ENCODE measurements at regions not wholly inside any gene's neighbourhood (a gene's known extent, or its start where the extent isn't known, plus 50 kb on each side); places are given as distances from the start of the nearest gene placed in this dataset.
A peak's percentile ranks its signal among the peaks of the same experiment; 100 is the strongest.

DNA sequence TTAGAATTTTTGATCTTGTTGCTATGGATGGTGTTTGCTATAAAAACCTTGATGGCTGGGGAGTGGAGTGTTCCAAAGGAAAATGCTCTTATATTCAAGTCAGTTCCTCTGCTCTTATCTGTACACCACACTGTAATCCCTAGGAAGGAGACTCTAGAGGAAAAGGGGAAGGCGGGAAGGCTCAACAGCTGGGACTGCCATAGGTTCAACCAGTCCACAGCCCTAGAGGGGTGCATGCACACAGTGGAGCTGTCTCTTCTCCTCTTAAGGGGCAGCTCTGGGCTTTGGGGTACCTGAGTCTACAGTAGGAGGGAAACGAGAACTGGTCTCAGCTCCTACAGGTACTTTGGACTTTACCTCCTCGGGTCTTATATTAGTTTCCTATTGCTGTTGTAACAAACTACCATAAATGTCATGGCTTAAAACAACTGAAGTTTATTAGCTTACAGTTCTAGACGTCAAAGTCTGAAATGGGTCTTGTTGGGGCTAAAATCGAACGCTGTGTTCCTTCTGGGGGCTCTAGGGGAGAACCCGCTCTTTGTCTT lies 77.2 kb upstream of the ZBED5 start:
- no peaks in the 10 kb centered on the region for H3K36me3 ChIP-seq (ENCODE audit: insufficient read depth, low read length)
- DNase-seq = no peak
- no peak overlapping the region for H2AFZ ChIP-seq (ENCODE audit: low read depth, low read length)
- H4K20me1 ChIP-seq (ENCODE audit: insufficient read depth, low read length) = no peaks in the 10 kb centered on the region
- H3K27ac ChIP-seq (ENCODE audit: low read length) = no peak overlapping the region
- H3K4me1 ChIP-seq (ENCODE audit: insufficient read depth, low read length) = peaks cover 17% of the 10 kb centered on the region
- TF ChIP-seq EZH2 (IDR thresholded peaks at IDR 0.05; ENCODE audit: borderline replicate concordance, low read depth, low read length, severe bottlenecking) = no peak
- TF ChIP-seq, protein P1, sequence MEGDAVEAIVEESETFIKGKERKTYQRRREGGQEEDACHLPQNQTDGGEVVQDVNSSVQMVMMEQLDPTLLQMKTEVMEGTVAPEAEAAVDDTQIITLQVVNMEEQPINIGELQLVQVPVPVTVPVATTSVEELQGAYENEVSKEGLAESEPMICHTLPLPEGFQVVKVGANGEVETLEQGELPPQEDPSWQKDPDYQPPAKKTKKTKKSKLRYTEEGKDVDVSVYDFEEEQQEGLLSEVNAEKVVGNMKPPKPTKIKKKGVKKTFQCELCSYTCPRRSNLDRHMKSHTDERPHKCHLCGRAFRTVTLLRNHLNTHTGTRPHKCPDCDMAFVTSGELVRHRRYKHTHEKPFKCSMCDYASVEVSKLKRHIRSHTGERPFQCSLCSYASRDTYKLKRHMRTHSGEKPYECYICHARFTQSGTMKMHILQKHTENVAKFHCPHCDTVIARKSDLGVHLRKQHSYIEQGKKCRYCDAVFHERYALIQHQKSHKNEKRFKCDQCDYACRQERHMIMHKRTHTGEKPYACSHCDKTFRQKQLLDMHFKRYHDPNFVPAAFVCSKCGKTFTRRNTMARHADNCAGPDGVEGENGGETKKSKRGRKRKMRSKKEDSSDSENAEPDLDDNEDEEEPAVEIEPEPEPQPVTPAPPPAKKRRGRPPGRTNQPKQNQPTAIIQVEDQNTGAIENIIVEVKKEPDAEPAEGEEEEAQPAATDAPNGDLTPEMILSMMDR (IDR thresholded peaks at IDR 0.05; ENCODE audit: borderline replicate concordance, extremely low read depth, low read length, poor library complexity, severe bottlenecking) = no peak
- no peaks in the 10 kb centered on the region for H3K79me2 ChIP-seq (ENCODE audit: insufficient read depth, low read length)
- H3K4me2 ChIP-seq (ENCODE audit: insufficient read depth, low read length) = no peak overlapping the region
- no peak overlapping the region for H3K4me3 ChIP-seq (ENCODE audit: low read depth in 1 of 2, low read length in 2 of 2)
- H3K27me3 ChIP-seq (ENCODE audit: insufficient read depth, low read length, poor library complexity) = peaks cover 67% of the 10 kb centered on the region
- H3K9me3 ChIP-seq (ENCODE audit: insufficient read depth, low read length, severe bottlenecking) = no peaks in the 10 kb centered on the region
- no peak overlapping the region for H3K9ac ChIP-seq (ENCODE audit: low read depth, low read length)
- no peak for ATAC-seq (ENCODE audit: insufficient read depth, low read depth)

- Histone ChIP-seq H3K27me3 (ENCODE audit: insufficient read depth, low read length, poor library complexity) (peaks cover 72% of the 10 kb centered on the region), H4K20me1 (ENCODE audit: insufficient read depth, low read length) (no peaks in the 10 kb centered on the region), H3K4me1 (ENCODE audit: insufficient read depth, low read length) (peaks cover 17% of the 10 kb centered on the region), H3K36me3 (ENCODE audit: insufficient read depth, low read length) (no peaks in the 10 kb centered on the region), H3K4me3 (ENCODE audit: low read depth in 1 of 2, low read length in 2 of 2) (no peak overlapping the region; a peak in 1 of 4 replicates), H3K27ac (ENCODE audit: low read length) (no peak overlapping the region), H3K4me2 (ENCODE audit: insufficient read depth, low read length) (peak overlapping the region; percentile 55; the same call in 1 of the 2 replicates), H3K79me2 (ENCODE audit: insufficient read depth, low read length) (no peaks in the 10 kb centered on the region), H3K9me3 (ENCODE audit: insufficient read depth, low read length, severe bottlenecking) (no peaks in the 10 kb centered on the region), H3K9ac (ENCODE audit: low read depth, low read length) (no peak overlapping the region), H2AFZ (ENCODE audit: low read depth, low read length) (no peak overlapping the region)
- TF ChIP-seq EZH2 (IDR thresholded peaks at IDR 0.05; ENCODE audit: borderline replicate concordance, low read depth, low read length, severe bottlenecking) = no peak
- TF ChIP-seq, protein P1 (IDR thresholded peaks at IDR 0.05; ENCODE audit: borderline replicate concordance, extremely low read depth, low read length, poor library complexity, severe bottlenecking) = no peak
- no peak for DNase-seq
- ATAC-seq (ENCODE audit: insufficient read depth, low read depth) = no peak
These were observed 76.5 kb upstream of the ZBED5 start for GRCh38 chr11:10934293-10934860.

DNA sequence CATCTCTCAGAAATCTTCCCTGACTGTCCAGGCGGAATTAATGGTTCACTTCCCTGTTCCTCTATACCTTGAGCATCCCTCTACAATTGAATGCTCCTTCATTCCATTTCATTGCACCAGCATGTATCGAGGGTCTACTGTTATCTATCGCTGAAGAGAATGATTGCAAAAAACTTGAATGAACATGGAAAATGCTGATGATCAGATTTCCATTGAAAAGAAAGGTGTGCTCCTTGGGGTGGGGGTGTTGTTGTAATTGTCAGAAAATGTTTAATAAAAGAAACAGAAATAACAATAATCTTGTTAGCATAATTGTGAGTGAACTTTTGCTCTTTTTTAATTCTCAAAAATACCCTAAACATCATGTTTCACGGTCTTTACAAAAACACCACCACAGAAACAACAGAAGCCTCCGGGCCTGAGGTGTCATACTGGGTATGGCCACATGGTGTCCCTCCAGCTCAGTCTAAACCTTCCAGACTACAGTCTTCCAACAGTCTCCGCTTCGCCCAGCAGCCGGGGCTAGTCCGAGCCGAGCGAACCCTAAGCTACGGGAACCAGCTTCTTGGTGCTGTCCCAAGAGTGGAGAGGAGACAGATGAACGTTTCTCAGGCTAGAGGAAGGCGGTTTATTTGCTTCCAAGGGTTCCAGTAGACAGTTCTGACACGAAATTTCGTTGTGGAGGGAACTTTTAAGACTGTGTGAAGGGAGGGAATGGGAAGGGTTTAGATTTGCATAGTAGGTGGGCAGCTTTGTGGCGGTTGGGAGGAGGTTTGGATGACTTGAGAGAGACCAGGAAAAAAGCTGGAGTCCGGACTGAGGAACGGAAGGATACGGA lies 75.8 kb upstream of the ZBED5 start:
- Histone ChIP-seq H3K79me2 (ENCODE audit: insufficient read depth, low read length) (no peaks in the 10 kb centered on the region), H3K4me3 (ENCODE audit: low read depth in 1 of 2, low read length in 2 of 2) (no peak overlapping the region; a peak in 1 of 4 replicates), H3K27ac (ENCODE audit: low read length) (no peak overlapping the region), H3K9me3 (ENCODE audit: insufficient read depth, low read length, severe bottlenecking) (no peaks in the 10 kb centered on the region), H4K20me1 (ENCODE audit: insufficient read depth, low read length) (no peaks in the 10 kb centered on the region), H3K36me3 (ENCODE audit: insufficient read depth, low read length) (no peaks in the 10 kb centered on the region), H3K4me1 (ENCODE audit: insufficient read depth, low read length) (peaks cover 17% of the 10 kb centered on the region), H3K9ac (ENCODE audit: low read depth, low read length) (no peak overlapping the region), H2AFZ (ENCODE audit: low read depth, low read length) (no peak overlapping the region), H3K27me3 (ENCODE audit: insufficient read depth, low read length, poor library complexity) (peaks cover 77% of the 10 kb centered on the region), H3K4me2 (ENCODE audit: insufficient read depth, low read length) (peak overlapping the region; percentile 55; the same call in 1 of the 2 replicates)
- ATAC-seq (ENCODE audit: insufficient read depth, low read depth) (peak; percentile 86), DNase-seq (peak; percentile 70)
- TF ChIP-seq, protein P1 (IDR thresholded peaks at IDR 0.05; ENCODE audit: borderline replicate concordance, extremely low read depth, low read length, poor library complexity, severe bottlenecking) = peak; percentile 89
- peak; percentile 57 for TF ChIP-seq EZH2 (IDR thresholded peaks at IDR 0.05; ENCODE audit: borderline replicate concordance, low read depth, low read length, severe bottlenecking)

Measured in DND-41 (cell line).